Natural killer cell (primary cell): ENCODE measurements at regions not wholly inside any gene's neighbourhood (a gene's known extent, or its start where the extent isn't known, plus 50 kb on each side); places are given as distances from the start of the nearest gene placed in this dataset.

Experiments
- ATAC-seq, 3 donors: fragments of 150-1000 bp in 2 of 3; fragments of 200-7000 bp in 1 of 3; cut with Tn5 transposase; 1 replicate in 1 of 3; 2 replicates in 2 of 3; pipeline ENCODE4 v1.10.0; 2021; ENCODE audit warnings: mild to moderate bottlenecking in 2 of 3, moderate library complexity in 2 of 3
- DNase-seq, 2 donors: peaks; one replicate each; pipeline versions ENCODE4 v3.0.0 to v3.0.0-alpha.2; 2013 to 2021; ENCODE audit warnings: mixed read lengths in 1 of 2
- H3K27ac ChIP-seq: one replicate; pipeline ENCODE4 v1.5.1; 2013; ENCODE audit warnings: mild to moderate bottlenecking, low read length
- H3K27me3 ChIP-seq: one replicate; pipeline ENCODE4 v1.6.1; 2013; ENCODE audit warnings: low read length; ENCODE audit not compliant: control insufficient read depth, insufficient read depth
- H3K36me3 ChIP-seq: one replicate; pipeline ENCODE4 v1.6.1; 2013; ENCODE audit warnings: low read length; ENCODE audit not compliant: control insufficient read depth, insufficient read depth
- H3K4me1 ChIP-seq: one replicate; pipeline ENCODE4 v1.6.1; 2013; ENCODE audit warnings: low read length; ENCODE audit not compliant: control insufficient read depth, insufficient read depth
- H3K4me3 ChIP-seq: one replicate; pipeline ENCODE4 v1.5.1; 2013; ENCODE audit warnings: low read length
- H3K9me3 ChIP-seq: one replicate; pipeline ENCODE4 v1.6.1; 2013; ENCODE audit warnings: low read length; ENCODE audit not compliant: control insufficient read depth, insufficient read depth
- H3K27ac Mint-ChIP-seq, 2 donors: one replicate each; pipeline ENCODE4 v1.8.0; 2022; ENCODE audit warnings: mild to moderate bottlenecking in 2 of 2, mixed read lengths in 2 of 2, moderate library complexity in 1 of 2
- H3K27me3 Mint-ChIP-seq, 2 donors: one replicate each; pipeline ENCODE4 v1.8.0; 2022; ENCODE audit warnings: low read depth in 2 of 2, mixed read lengths in 2 of 2
- H3K36me3 Mint-ChIP-seq: one replicate; pipeline ENCODE4 v1.8.0; 2022; ENCODE audit warnings: mixed read lengths
- H3K4me1 Mint-ChIP-seq, 2 donors: one replicate each; pipeline ENCODE4 v1.8.0; 2022; ENCODE audit warnings: mixed read lengths in 2 of 2
- H3K4me3 Mint-ChIP-seq: one replicate; pipeline ENCODE4 v1.8.0; 2022; ENCODE audit warnings: mild to moderate bottlenecking, moderate library complexity, mixed read lengths
- H3K9me3 Mint-ChIP-seq, 2 donors: one replicate each; pipeline ENCODE4 v1.8.0; 2022; ENCODE audit warnings: mixed read lengths in 2 of 2
- CTCF ChIP-seq: fragments of 200-600 bp; IDR thresholded peaks from one replicate; pipeline ENCODE4 v1.8.0; 2022; ENCODE audit warnings: antibody characterized with exemption
- WGBS: methylation state at CpG from one replicate; pipeline ENCODE4 v1.1.7; 2013; ENCODE audit warnings: missing lambda C conversion rate; ENCODE audit not compliant: insufficient coverage; 5-methylcytosine and 5-hydroxymethylcytosine counted together
- intact Hi-C: fragments of 100-400 bp; cut with micrococcal nuclease; formaldehyde crosslinking; loops from one replicate; pipeline ENCODE4 v1.14.2; 2022

GRCh38 chr10:2230478-2230877 lies 493.2 kb upstream of the ADARB2 start:
- intact Hi-C loops, result no loop called here

GRCh38 chr10:2228320-2228901 lies 491.1 kb upstream of the ADARB2 start:
- Mint-ChIP-seq H3K36me3 (no peaks in the 10 kb centered on the region), H3K27ac (no peak overlapping the region), H3K9me3 (peaks cover 0 to 3% of the 10 kb centered on the region in 2 donors), H3K4me1 (no peaks in the 10 kb centered on the region), H3K4me3 (no peak overlapping the region), H3K27me3 (no peaks in the 10 kb centered on the region)
- no peaks in the 10 kb centered on the region for H3K27me3 ChIP-seq
- H3K4me3 ChIP-seq, result no peak overlapping the region
- DNase-seq (no peak), ATAC-seq (no peak)
- 88% methylated on average over 4 of the region's 5 CpGs for WGBS
- H3K4me1 ChIP-seq, result no peaks in the 10 kb centered on the region
- no peak for TF ChIP-seq CTCF
- no peaks in the 10 kb centered on the region for H3K36me3 ChIP-seq
- H3K27ac ChIP-seq, result no peak overlapping the region
- H3K9me3 ChIP-seq, result no peaks in the 10 kb centered on the region
- intact Hi-C loops, result no loop called here

More at GRCh38 chr10:2230478-2230877, 493.2 kb upstream of the ADARB2 start:
- Histone ChIP-seq H3K4me1 (no peaks in the 10 kb centered on the region), H3K36me3 (no peaks in the 10 kb centered on the region), H3K27me3 (no peaks in the 10 kb centered on the region), H3K9me3 (no peaks in the 10 kb centered on the region), H3K4me3 (no peak overlapping the region), H3K27ac (no peak overlapping the region)
- no CpG with 5 or more reads among the region's 1 CpG for WGBS
- TF ChIP-seq CTCF, result no peak
- Mint-ChIP-seq H3K4me3 (no peak overlapping the region), H3K36me3 (no peaks in the 10 kb centered on the region), H3K4me1 (no peaks in the 10 kb centered on the region), H3K9me3 (no peaks in the 10 kb centered on the region), H3K27ac (no peak overlapping the region), H3K27me3 (no peaks in the 10 kb centered on the region)
- no peak for DNase-seq
- no peak for ATAC-seq

GRCh38 chr10:2225609-2226008 lies 488.3 kb upstream of the ADARB2 start:
- H3K27me3 ChIP-seq, result no peaks in the 10 kb centered on the region
- Mint-ChIP-seq H3K27ac (no peak overlapping the region), H3K36me3 (no peaks in the 10 kb centered on the region), H3K27me3 (no peaks in the 10 kb centered on the region), H3K4me3 (no peak overlapping the region), H3K4me1 (no peaks in the 10 kb centered on the region), H3K9me3 (peaks cover 0 to 3% of the 10 kb centered on the region in 2 donors)
- H3K36me3 ChIP-seq, result no peaks in the 10 kb centered on the region
- H3K9me3 ChIP-seq, result no peaks in the 10 kb centered on the region
- no peak for ATAC-seq
- no peak for TF ChIP-seq CTCF
- no peak overlapping the region for H3K4me3 ChIP-seq
- intact Hi-C loops, result no loop called here
- 81% methylated on average over 10 of the region's 10 CpGs for WGBS
- H3K27ac ChIP-seq, result no peak overlapping the region
- no peaks in the 10 kb centered on the region for H3K4me1 ChIP-seq
- DNase-seq, result no peak
